ENCODE measurements at regions not wholly inside any gene's neighbourhood (a gene's known extent, or its start where the extent isn't known, plus 50 kb on each side); places are given as distances from the start of the nearest gene placed in this dataset.

DNA sequence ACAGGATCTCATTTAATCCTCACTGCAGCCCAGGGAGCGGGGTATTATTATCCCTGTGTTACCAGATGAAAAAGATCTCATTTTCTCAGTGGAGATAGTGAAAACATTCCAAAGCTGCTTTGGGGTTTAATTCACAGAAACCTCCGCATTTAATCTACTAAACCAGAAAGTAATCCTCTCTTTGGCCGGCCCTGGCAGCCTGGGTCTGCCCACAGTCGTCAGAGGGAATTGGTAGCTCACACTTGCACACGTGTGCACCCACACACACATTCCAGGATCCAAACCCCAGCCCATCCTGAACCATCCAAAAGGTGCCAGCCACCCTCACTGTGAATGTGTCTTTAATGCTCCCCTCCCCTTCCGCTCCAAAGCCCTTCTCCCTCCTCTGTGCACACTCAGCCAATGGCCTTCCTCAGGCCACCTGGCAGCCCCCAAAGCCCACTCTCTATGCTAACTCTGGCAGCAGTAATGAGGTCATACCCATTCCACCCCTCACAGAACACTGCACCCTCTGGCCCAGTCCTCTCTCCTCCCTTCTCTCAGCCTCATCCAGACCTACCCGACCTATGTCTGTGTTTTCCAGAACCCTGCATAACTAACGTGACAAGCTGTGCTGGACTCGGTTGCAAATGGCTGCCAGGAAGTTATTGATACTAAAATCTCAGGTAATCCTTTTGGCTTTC lies 466.2 kb downstream of the SOX6 start:
- no peak for DNase-seq

DNA sequence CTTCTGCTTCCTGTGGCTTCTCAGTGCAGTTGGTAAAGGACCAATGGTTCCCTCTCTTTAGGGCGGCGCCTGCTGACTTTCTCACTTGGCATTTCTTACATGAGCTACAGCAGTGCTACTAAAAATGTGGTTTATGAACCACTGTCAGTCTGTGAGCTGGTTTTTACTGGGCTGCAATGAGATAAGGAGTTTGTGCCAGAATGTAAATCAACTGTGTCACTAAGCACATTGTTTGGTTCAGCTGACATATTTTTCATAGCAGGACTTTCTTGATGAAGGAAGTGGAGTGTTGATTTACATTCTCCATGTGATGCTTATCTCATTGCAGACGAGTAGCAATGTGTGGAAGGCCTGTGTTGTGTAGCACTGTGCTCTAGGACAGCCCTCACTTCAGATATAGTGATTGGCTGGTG lies 463.3 kb downstream of the SOX6 start:
- no peak for DNase-seq

DNA sequence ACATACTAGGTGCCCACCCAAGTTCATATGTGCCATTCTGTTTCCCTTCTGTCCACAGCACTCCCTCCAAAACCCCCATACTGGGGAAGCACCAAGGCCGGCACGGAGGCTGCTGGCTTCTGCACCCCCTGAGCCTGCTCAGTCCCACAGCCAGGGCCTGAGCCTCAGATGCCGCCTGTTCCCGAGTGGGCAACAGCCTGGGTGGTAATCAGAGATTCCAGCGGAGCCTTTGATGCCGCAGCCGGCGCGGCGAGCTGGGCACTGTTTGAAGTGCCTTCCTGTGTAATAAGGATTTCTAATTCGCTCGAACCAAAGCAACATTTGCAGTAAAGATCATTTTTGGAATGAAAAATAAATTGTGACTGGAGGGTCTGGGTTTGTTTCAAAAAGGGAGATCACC lies 460.3 kb downstream of the SOX6 start:
- no peak for DNase-seq

DNA sequence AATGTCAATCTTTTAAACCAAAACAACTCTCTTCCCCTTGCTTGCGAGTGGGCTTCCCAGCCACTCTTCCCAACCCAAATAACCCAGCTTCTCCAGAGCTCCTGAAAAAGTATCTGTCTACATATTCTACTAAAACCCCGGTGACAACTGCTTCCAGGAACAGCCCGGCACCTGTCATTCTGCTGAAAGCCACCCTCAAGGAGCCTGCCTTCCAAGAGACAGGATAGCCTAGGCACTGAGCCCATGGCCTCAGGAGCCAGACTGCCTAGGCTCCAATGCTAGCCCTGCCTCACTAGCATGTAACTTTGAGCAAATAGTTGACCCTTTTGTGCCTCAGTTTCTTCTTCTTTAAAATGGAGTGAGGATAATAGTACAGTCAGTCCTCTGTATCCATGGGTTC lies 459.8 kb downstream of the SOX6 start:
- DNase-seq: no peak

DNA sequence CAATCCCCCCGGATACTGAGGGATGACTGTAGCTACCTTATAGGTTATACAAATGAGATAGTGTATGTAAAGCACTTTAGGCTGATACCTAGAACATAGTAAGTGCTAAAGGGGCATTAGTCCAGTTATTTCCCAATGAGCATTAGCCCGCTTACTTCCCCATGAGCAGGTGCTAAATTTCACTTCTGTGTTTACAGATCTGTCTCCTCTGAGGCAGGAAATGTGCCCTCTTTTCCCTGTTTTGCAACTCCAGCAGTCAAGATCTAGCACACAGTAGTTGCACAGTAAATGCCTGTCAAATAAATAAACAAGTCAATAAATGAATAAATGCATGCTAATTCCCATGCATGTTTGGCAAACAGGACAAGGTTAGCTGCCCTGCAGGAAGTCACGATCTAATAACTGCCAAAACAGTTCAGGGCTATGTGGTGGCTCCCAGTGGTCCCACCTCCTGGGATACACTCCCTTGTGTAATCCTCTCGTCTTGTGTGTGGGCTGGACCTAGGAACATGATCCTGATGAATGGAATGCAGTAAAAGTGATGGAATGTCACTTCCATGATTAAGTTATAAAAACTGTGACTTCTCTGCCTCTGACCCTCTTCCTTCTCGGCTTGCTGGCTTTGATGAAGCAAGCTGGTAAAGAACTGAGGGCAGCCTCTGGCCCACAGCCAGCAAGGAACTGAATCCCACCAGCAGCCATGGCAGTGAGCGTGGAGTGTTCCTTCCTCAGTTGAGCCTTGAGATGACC lies 459.0 kb downstream of the SOX6 start:
- DNase-seq: peak in 2 of 56 donors; percentile 11

DNA sequence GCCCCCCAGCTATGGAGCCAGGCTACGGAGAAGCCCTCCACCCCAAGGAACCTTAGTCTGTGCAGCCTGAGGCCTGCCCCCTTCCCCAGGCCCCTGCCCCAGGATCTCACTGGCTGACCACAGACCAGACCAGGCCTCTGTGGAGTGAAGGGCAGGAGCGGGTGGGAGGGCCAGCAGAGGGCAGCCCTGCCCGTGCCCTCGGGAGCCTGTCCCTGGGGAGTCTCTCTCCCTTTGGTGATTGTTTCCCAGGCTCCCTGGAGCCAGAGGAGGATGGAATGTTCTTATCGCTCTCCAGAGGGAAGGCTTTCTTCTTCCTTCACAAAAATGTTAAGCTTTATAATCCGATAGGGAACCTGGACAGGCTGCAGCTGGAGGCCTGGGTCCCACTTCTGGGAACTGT lies 455.3 kb downstream of the SOX6 start:
- no peak for DNase-seq

DNA sequence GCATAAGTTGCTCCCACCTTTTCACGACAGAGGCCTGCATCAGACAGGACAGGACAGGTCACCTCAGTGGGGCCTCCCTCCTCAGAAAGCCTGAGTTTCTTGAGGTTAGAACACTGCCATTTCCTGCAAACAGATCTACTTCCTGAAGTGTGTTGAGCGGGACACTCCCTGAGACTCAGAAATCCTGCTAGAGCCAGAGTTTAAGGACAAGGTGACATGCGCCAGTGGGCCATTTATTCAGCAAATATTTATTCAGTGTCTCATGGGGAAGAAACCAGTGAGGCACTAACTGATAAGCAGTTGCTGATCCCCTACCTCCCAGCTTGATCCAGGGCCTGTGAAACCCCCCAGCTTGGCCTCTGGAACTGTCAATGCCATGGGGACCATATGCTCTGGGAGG lies 454.6 kb downstream of the SOX6 start:
- DNase-seq: no peak

DNA sequence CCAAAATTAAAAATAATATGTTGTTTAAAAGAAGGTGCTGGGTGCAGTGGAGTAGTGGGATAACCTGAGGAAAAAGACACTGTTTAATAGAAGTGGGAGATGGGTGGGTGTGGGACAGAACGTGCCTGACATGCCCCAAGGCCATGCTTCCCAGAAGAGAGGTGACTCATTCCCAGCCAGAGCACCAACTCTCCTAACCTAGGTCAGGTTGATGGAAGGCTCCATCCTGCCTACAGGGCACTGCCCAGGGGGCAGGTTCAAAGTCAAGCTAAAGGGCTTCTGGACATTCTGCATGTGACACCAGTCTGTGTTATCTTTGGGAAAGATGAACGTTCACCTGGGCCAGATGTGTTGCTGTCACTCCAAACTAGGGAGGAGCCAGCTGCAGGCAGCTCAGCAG lies 453.1 kb downstream of the SOX6 start:
- DNase-seq: no peak

DNA sequence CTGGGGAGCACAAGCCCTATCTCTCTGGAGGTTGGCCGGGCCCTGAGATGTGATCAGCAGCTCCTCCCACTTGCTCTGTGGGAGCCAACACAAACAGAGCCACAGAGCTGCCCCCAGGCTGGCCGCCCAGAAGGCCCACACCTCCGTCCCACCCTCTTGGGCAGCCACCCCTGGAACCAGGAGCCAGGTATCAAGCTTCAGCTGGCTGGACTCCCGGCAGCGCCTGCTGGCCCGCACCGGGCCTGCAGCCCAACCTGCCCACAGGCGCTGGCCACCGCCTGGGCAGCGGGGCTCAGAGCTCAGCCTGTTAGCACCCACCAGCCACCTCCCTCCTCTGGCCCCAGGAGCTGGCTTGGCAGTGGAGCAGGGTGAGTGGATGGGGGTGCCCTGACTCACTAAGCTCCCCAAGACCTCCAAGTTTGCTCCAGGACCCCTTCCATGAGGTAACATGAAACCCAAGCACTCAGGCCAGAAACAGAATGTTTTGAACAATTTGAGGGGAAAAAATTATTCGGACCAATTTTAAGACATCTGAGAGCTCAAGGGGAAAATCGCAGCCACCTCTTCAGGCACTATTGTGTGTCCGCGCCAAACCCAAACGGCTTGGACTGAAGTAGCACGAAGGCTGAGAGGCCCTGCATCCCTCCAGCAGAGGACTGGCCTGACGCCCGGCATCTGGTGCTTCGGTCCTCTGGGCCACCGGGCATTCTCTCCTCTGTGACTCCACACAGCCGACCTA lies 450.8 kb downstream of the SOX6 start:
- DNase-seq: peak in 18 of 56 donors; percentile 7 to 69 (median 25)

DNA sequence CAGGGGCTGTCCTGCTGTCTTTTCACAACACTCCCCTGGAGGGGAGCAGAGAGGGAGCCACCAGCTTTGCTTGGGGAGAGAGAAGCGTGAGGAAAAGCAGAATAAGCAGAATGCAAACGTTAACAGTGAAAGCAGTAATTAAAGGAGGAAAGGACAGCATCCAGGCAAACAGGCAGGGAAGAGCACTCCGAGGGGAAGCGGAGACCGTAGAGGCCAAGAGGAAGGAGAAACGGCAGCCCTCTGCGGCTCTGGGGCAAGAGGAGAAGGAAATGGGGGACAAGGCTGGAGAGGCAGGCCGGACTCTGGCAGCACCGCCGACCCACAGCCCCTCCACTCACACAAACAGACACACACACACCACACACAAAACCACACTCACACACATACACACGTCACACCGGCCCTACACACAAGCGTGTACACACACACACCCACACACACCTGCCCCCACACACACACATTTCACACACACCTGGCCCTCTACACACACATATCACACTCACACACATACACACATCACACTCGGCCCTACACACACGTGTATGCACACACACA lies 449.8 kb downstream of the SOX6 start:
- DNase-seq: no peak

DNA sequence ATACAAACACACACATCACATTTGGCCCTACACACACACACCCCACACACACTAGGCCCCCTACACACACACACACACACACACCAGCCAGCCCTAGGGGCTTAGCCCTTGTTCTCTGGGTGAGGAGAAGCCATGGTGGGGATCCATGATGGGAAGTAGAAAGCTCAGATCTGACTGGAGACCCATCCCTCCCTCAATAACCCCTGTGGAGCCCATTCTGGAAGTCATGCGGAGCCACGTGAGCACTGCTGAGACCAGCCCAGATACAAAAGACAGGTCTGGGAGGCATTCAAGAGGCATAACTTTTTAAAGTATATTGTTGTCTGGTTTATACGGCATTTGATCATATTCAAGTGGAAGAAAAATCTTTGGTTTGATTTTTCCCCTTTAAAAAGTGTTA lies 448.5 kb downstream of the SOX6 start:
- DNase-seq: no peak

DNA sequence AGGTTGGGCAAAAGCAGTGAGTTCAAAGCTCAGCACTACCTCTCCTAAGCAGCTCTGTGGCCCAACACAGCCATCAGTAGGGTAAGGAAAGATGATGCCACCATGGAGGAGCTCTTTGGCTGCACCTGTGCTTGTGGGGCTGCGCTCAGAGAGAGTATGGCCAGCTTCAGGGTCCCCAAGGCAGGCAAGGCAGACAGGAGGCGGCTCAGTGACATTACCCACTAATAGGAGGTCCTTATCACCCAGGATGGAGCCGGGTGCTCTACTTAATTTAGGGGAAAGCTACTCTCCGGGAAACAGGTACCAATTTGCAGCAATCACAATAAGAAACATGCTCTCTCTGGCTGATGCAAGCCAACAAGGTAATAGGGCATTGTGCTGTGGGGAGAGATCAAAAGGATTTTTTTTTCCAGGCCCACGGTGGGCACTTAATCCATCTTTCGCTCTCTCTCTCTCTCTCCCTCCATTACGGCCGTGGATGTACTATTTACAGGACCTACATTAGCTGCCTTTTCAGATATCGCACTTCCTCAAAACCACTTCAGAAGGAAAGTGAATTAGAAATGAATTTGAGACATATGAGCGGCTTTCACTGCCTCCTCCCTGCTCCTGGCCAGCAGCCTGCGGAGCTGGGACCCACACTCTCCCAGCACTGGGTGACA lies 446.3 kb downstream of the SOX6 start:
- no peak for DNase-seq

DNA sequence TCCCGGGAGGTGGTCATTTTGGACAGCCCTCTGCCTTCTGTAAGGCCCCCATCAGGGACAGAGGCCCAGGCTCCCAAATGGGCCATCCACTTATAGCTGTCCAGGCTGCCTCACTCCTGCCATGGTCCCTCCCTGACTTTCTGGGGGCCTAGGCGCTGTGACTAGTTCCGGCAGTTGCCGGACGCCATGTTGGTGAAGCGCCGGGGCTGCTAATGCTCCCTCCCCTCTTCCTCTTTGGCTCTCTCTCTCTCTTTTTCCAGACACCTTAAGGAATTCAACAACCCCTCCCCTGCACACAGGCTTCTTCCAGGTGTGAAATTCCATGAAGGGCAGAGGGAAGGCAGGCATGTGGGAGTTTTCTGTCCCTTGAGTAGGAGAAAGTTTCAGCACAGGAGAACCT lies 445.6 kb downstream of the SOX6 start:
- DNase-seq: no peak

DNA sequence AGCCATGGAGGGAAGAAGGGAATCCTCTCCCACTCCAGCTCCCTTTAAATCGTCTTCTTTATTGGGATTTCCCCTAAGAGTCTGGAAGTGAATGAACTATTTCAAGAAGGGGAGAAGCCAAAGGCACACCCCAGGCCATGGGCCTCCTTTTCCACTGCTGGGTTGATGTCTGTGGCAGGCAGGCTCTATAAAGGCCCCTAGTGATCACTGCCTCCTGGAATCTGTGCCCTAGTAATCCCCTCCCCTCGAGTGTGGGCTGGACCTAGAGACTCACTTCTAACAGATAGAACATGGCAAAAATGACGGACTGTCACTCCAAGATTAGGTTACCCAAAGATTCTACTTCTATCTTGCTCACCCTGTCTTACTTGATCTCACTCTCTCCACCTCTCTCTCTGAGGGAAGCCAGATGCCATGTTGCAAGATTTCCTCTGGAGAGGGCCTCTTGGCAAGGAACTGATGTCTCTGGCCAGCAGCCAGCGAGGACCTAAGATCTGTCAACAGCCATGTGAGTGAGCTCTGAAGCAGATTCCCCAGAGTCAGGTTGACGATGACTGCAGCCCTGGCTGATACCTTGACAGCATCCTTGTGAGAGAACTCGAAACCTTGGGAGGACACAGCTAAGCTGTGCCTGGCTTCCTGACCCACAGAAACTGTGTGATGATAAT lies 444.8 kb downstream of the SOX6 start:
- DNase-seq: peak in 8 of 56 donors; percentile 4 to 40 (median 10)

DNA sequence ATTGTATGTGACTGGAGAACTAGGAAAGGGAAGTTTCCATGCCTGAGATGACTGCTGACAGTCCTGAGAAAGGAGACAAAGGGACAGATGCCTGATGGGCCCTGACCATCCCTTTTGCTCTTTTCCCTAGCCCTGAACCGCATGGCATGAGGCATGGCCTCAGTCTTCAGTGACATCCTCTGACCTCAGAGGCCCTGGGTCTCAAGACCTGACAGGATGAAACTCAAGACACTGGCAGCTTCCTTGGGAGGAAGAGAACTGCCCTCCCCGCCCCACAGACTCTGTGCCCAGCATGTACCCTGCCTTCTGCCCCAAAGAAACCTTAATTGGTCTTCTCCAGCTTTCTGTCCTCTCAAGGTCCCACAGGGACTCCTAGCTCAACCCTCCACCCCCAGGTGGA lies 444.1 kb downstream of the SOX6 start:
- no peak for DNase-seq

DNA sequence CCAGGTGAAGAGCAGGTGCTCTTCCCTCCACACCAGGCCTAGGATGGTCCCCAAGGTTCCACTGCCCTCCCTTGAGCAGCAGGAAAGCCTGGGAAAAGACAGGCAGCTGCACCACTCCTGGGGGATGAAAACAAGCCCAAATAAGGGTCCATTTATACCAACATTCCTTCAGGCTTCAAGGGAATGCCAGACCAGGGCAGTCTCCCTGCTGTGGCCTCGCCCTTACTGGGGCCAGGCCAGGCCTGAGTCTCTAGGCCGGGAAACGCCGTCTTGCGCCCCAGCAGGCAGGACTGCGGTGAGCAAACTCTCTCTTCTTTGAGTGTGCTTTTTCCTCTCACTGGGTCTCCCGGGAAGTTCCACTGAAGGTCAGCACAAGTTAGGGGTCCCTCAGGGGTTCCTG lies 443.5 kb downstream of the SOX6 start:
- DNase-seq: no peak

DNA sequence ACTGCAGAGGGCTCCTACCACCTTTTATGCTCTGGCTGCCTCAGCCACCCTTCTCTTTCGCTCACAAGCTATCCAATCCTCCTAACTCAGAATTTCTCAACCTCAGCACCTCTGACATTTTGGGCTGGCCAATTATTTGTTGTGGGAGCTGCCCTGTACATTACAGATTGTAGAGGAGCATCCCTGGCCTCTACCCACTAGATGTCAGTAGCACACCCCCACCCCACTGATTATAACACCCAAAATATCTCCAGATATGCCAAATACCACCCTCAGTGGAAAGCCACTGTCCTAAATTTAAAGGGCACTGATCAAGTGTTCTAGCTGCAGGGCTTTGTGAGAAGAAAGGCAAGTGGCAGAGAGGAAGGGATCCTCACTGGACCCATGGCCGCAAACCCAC lies 443.1 kb downstream of the SOX6 start:
- no peak for DNase-seq

Data from amygdala (tissue), 56 donors.